Esophagus squamous epithelium (tissue), 4 donors: ENCODE measurements at regions not wholly inside any gene's neighbourhood (a gene's known extent, or its start where the extent isn't known, plus 50 kb on each side); places are given as distances from the start of the nearest gene placed in this dataset.

ENCODE experiments used
- CTCF ChIP-seq, 6 experiments: fragments of 450-650 bp in 4 of 6; fragments of 200-600 bp in 2 of 6; sonication (generic) in 2 of 6; IDR thresholded peaks; one replicate each; pipeline ENCODE4 v1.5.1; 2016 to 2019; ENCODE audit warnings: antibody characterized with exemption in 6 of 6, mild to moderate bottlenecking in 4 of 6, moderate library complexity in 4 of 6
- POLR2A ChIP-seq, 4 donors: fragments of 450-650 bp; IDR thresholded peaks; one replicate each; pipeline ENCODE4 v1.6.1; 2017; ENCODE audit warnings: antibody characterized with exemption in 4 of 4, mild to moderate bottlenecking in 4 of 4, moderate library complexity in 3 of 4

DNA sequence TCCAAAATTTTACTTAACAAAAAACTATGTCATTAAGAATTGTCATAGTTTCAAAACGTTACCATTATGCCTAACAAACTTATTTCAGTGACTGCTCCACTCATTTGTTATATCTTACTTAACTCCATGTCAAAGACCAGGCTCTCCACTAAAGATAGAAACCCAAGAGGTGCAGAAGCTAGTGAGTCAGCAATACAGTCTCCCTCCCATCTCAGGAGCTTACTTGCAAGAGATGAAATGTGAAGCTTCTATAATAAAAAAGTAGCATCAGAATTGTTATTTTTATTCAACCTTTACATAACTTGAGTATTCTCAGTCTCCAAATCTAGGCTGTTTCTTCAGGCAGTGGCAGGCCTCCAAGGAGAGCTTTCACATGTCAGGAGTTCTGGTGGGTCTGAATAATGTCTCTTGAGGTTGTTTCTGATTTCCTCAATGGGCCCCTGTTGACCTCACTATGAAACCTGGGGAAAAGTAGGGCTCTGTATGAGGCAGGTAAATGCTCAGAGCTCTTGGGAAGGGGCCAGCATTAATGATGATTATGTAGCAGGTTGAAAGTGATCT is 242.0 kb downstream of the NDFIP2 start:
- TF ChIP-seq POLR2A (IDR thresholded peaks at IDR 0.05) (no peak), CTCF (IDR thresholded peaks at IDR 0.05) (no peak)
